ENCODE measurements at regions not wholly inside any gene's neighbourhood (a gene's known extent, or its start where the extent isn't known, plus 50 kb on each side); places are given as distances from the start of the nearest gene placed in this dataset.

GRCh38 chr2:42849311-42849710 lies 56.9 kb upstream of the HAAO start:
- no peak for DNase-seq

- DNase-seq: no peak
These were observed 56.4 kb upstream of the HAAO start for GRCh38 chr2:42848726-42849290.

GRCh38 chr2:42848265-42848664 lies 55.9 kb upstream of the HAAO start:
- DNase-seq: no peak

- no peak for DNase-seq
These were observed 55.3 kb upstream of the HAAO start for GRCh38 chr2:42847596-42848151.

- DNase-seq: no peak
These were observed 54.7 kb upstream of the HAAO start for GRCh38 chr2:42846932-42847595.

- no peak for DNase-seq
These were observed 53.6 kb upstream of the HAAO start for GRCh38 chr2:42846026-42846425.

GRCh38 chr2:42844901-42845821 lies 52.8 kb upstream of the HAAO start:
- DNase-seq: no peak

GRCh38 chr2:42844366-42844765 lies 52.0 kb upstream of the HAAO start:
- no peak for DNase-seq

GRCh38 chr2:42843611-42844010 lies 51.2 kb upstream of the HAAO start:
- DNase-seq: no peak

- no peak for DNase-seq
These were observed 50.7 kb upstream of the HAAO start for GRCh38 chr2:42843131-42843530.

- DNase-seq: no peak
These were observed 50.1 kb upstream of the HAAO start for GRCh38 chr2:42842466-42842865.

Measured in activated CD4-positive, alpha-beta T cell treated with anti-CD3 and anti-CD28 coated beads, Interleukin-10, Interleukin-2, amounts not matched to agents 100 ng/mL and 50 ng/mL, durations not matched to agents 16 hours and 8 hours (primary cell).